ENCODE measurements at regions not wholly inside any gene's neighbourhood (a gene's known extent, or its start where the extent isn't known, plus 50 kb on each side); places are given as distances from the start of the nearest gene placed in this dataset.
"Not testable (repeated sequence)": the region's sequence is repeated elsewhere in the genome, so short reads cannot be mapped to it uniquely, and the experiment has no call there.

GRCh38 chr1:5686925-5687706 is 305.1 kb downstream of the NPHP4 start:
- no peak for DNase-seq (ENCODE audit: low read depth)

GRCh38 chr1:5686195-5686594 is 306.0 kb downstream of the NPHP4 start:
- DNase-seq (ENCODE audit: low read depth) = no peak

- DNase-seq (ENCODE audit: low read depth) = no peak
These were observed 306.7 kb downstream of the NPHP4 start for GRCh38 chr1:5685446-5686040.

- no peak for DNase-seq (ENCODE audit: low read depth)
These were observed 307.4 kb downstream of the NPHP4 start for GRCh38 chr1:5684791-5685190.

- no peak for DNase-seq (ENCODE audit: low read depth)
These were observed 308.8 kb downstream of the NPHP4 start for GRCh38 chr1:5683446-5683845.

- DNase-seq (ENCODE audit: low read depth) = no peak
These were observed 309.5 kb downstream of the NPHP4 start for GRCh38 chr1:5682626-5683225.

- DNase-seq (ENCODE audit: low read depth) = no peak
These were observed 310.6 kb downstream of the NPHP4 start for GRCh38 chr1:5681654-5682053.

GRCh38 chr1:5680600-5680999 is 311.6 kb downstream of the NPHP4 start:
- no peak for DNase-seq (ENCODE audit: low read depth)

- no peak for DNase-seq (ENCODE audit: low read depth)
These were observed 313.5 kb downstream of the NPHP4 start for GRCh38 chr1:5678759-5679158.

- DNase-seq (ENCODE audit: low read depth) = not testable (repeated sequence)
These were observed 319.9 kb downstream of the NPHP4 start for GRCh38 chr1:5672355-5672754.

GRCh38 chr1:5670590-5671350 is 321.5 kb downstream of the NPHP4 start:
- DNase-seq (ENCODE audit: low read depth) = no peak

GRCh38 chr1:5667513-5668325 is 324.5 kb downstream of the NPHP4 start:
- no peak for DNase-seq (ENCODE audit: low read depth)

- no peak for DNase-seq (ENCODE audit: low read depth)
These were observed 327.0 kb downstream of the NPHP4 start for GRCh38 chr1:5664906-5665875.

- DNase-seq (ENCODE audit: low read depth) = no peak
These were observed 328.0 kb downstream of the NPHP4 start for GRCh38 chr1:5664081-5664768.

GRCh38 chr1:5662744-5663126 is 329.5 kb downstream of the NPHP4 start:
- DNase-seq (ENCODE audit: low read depth) = no peak

- no peak for DNase-seq (ENCODE audit: low read depth)
These were observed 330.0 kb downstream of the NPHP4 start for GRCh38 chr1:5662086-5662743.

- DNase-seq (ENCODE audit: low read depth) = no peak
These were observed 330.8 kb downstream of the NPHP4 start for GRCh38 chr1:5661196-5662085.

- no peak for DNase-seq (ENCODE audit: low read depth)
These were observed 331.9 kb downstream of the NPHP4 start for GRCh38 chr1:5660141-5660935.

All from activated T-cell treated with anti-CD3 and anti-CD28 coated beads for 1 hour (primary cell).